Eye (tissue), 1 donor: ENCODE measurements at regions not wholly inside any gene's neighbourhood (a gene's known extent, or its start where the extent isn't known, plus 50 kb on each side); places are given as distances from the start of the nearest gene placed in this dataset.

Experiments used
- DNase-seq: peaks from one replicate; pipeline ENCODE4 v3.0.0-alpha.2; 2015

DNA sequence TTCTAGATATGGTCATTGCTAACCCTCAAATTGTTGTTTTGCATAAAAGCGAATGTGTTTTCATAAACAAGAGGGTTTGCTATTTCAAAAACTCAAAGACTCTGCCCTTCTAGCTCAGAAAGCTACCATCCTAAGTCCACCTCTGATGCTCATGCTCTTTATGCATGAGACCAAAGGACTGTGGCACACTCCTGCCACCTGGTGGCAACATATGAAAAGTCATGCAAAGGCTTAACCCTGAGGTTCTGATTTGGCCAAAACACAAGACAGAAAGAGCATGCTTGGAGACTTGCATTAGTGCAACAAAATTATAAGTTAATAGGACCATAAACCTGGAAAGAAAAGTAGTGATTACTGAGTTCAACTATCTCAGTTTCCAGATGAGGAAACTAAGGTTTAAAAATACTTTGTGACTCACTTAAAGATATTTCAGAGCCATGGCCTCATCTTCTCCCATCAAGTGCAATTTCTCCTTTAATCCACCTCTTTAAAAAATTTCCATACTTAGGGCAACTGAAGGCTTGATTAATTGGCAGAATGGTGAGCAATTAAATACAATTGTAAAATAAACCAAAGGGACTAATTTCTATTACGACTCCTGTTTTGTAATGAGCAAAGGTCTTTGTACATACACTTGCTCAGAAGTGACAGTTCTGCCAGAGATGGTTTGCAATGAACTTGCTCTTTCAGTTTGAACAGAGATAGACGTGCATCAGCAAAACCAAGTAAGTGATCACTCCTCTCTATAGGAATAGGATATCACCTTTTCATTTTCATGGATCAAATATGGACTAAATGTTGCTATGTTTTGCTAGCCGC, 110.7 kb upstream of the RAD23B start:
- DNase-seq, result peak; percentile 95

DNA sequence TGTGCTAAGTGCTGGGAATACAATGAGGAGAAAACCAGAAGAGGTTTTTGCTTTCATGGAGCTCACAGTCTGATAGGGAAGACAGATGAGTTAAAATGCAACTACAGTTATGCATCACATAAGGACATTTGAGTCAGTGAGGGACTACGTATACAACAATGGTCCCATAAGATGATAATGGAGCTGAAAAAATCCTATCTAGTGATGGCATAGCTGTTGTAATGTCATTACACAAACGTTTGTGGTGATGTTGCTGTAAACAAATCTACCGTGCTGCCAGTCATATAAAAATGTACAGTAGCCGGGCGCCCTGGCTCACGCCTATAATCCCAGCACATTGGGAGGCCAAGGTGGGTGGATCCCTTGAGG, 110.1 kb upstream of the RAD23B start:
- DNase-seq, result no peak

DNA sequence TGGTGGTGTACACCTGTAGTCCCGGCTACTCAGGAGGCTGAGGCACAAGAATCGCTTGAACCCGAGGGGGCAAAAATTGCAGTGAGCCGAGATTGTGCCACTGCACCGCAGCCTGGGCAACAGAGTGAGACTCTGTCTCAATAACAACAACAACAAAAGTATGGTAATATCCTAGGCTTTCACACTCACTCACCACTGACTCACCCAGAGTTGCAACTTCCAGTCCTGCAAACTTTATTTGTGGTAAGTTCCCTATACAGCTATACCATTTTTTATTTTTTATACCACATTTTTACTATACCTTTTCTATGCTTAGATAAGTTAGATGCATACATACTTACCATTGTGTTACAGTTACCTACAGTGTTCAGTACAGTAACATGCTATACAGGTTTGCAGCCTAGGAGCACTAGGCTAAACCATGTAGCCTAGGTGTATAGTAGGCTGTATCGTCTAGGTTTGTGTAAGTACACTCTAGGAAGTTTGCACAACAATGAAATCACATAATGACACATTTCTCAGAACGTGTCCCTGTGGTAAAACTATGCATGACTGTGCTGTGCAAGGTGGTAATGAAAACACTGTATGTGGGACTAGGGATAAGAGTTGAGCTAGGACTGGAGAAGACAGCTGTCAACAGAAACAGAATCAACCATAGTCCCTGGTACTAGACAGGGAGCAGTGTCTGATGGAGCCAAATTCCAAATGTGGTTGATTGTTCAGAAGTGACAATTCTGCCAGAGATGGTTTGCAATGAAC, 109.5 kb upstream of the RAD23B start:
- DNase-seq, result no peak

DNA sequence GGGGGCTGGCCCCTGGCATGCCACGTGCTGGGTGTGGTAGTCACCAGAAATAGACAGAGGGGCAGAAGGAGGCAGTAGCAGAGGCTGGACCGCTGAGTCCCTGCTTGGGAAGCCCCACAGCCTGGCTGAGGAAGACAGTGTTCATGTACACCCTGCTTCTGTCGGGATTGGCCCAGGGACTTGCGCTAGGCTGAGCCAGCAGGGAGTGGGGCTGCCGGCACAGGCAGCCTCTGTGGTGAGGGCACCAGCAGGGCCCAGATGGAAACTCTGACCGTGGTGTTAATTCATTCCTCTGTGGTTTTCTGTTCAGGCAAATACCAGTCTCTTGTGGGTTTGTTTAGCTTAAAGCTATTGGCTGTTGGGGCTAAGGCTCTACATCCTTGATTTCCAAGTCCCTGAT, 108.6 kb upstream of the RAD23B start:
- DNase-seq, result no peak

DNA sequence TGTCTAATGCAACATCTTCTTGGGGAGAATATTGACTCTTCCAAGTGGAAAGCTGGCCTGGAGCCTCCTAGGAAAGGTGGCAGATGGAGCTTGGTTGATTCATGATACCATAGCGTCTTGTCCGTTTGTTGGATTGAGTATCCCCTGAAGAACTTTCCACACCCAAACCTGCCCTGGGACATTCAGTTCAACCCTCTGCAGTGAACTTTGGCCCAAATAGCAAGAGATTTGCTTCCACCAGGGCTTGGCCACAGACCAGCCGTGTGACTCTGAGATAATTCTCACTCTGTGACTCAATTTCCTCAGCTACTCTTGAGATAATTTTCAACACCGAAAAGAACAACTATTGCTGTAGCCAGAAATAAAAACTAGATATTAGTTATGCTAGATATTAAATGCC, 108.0 kb upstream of the RAD23B start:
- DNase-seq, result no peak

DNA sequence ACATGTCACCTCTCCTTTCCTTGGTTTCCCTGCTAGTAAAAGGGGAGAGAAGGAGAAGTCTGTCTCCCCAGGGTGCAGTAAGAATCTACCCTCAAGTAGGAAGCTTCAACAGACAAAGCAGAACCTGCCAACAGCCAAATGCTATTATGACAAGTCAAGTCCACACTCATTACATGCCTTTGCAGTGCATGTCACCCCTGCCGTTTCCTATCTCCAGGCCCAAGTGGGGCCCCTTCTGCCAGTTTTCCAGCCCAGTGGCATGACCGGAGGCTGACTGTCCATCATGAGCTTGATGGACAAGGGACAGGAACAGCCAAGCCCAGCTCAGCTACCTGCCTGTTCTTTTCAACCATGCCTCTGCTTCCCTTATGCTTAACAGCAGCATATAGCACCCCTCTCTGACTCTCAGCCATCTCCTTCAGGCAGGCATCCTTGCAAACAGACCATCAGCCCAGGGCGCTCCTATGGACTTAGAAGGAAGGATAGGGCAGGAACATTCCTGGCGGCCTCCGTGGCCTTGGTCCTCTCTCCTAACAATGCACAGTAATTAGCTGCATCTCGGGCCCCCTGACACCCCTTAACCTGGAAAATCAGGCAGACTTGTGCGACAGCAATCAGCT, 107.2 kb upstream of the RAD23B start:
- peak; percentile 32 for DNase-seq

DNA sequence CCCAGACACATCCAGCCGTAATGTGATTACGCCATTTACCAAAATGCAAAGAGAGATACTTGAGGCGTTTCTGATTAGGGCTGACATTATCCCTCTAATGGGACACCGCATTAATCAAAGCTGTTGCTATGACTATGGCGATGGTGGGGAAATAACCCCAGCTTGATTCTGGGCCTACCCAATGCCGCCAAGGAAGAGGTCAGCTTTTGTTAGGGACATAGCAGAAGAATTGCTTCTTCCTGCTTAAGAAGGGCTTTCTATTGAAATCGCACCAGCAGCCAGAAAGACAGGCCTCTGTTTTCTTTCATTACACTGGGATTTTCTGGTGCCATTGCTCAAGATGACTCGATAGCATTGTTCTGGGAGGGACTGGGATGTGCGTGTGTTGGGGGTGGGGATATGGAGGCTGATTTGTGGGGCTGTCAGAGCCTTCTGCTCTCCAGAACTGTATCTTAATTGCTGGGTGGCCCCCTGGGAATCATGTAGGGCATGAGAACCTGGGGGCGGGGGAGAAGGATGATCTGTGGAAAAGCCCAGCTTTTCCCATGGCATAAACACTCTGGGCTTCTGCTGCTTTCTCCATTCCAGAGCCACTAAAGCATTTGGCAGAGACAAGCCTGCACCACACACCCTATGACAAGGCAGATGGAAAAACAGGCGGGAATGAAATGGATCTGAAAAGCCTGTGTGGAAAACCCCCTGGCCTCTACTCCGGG, 106.5 kb upstream of the RAD23B start:
- DNase-seq, result peak; percentile 76

DNA sequence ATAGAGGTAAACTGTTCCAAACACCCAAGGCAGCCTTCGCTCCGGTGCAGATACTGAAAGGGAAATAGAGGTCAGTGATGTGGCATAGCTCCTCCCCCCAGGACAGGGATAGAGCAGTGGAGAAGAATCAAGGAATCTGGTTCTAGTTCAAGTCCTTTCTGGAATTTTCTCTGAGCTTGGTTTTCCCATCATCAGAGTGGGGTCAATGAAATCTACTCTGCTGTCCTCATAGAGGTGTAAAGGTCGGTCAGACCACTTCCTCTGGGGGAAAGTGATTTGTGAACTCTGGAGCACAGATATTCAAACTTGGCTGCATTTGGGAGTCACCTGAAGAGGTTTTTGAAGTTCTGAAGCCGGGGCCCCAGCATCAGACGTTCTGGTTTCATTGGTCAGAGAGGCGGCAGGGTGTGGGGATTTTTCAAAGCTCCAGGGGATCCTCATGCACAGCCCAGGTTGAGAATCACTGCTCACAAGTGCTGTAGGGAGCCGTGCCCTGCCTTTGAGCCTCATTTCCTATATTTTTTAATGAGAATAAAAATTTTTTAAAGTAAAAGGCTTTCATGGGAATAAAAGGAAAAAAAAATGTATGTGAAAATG, 105.7 kb upstream of the RAD23B start:
- DNase-seq, result no peak

DNA sequence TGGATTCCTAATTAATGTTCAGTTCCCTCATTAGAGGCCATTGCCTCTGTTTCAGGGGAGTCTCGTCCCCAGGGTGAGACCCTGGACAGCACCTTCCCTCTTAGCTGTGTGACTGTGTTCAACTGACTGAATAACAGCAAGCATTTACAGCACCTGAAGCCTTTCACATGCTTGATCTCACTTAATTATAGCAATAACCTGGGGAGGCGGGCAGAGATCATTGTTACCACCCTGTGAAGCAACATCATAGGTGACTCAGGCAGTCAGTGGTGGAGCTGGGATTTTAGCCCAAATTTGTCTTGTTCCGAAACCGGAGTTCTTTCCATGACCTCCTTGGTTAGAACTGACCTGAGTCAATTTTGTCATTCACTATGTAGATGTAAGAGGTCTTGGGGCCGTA, 105.2 kb upstream of the RAD23B start:
- no peak for DNase-seq

DNA sequence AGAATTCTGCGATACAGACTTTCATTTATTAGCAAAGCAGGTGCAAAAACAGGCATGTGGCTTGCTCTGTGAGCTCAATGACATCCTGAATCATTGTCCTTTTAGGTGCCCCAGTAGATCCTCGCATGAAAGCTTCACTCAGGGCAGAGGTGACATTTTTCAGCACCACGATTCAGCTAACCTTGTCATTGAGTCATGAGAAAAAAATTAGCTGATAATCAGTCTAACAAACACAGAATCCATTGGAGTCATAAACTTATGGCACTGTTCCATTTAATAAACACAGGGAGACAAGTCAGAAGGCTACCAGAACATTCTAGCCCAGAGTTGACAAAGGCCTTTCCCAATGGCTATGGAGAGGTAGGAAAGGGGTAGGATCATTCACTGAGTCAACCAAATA, 104.8 kb upstream of the RAD23B start:
- DNase-seq, result no peak

DNA sequence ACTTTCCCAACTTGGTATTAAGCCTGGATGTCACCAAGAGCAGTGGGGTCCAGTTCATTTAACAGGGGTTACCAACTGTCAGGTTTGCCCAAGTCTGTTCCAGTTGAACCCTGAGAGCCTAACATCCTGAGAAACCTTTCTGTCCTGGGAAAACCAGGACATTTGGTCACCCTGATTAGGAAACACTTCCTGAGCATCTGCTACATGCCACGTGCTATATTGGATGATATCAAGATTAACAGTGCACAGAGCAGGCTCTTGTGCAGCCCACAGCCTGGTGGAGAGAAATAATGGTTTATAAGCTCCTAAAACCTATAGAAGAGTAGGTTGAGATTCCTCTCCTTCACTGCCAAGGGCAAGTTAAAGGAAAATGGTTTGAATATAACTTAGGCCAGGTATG, 102.9 kb upstream of the RAD23B start:
- no peak for DNase-seq

DNA sequence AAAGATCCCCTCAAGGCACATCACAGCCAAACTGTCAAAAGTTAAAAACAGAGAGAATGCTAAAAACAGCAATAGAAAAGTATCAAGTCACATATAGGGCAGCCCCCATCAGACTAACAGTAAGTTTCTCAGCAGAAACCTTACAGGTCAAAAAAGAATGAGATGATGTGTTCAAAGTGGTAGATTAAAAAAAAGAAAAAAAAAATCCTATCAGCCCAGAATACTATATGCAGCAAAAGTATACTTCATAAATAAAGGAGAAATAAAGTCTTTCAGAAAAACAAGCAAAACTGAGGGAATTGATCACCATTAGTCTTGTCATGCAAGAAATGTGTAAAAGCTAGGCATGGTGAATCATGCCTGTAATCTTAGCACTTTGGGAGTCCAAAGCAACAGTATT, 99.9 kb upstream of the RAD23B start:
- DNase-seq, result no peak

DNA sequence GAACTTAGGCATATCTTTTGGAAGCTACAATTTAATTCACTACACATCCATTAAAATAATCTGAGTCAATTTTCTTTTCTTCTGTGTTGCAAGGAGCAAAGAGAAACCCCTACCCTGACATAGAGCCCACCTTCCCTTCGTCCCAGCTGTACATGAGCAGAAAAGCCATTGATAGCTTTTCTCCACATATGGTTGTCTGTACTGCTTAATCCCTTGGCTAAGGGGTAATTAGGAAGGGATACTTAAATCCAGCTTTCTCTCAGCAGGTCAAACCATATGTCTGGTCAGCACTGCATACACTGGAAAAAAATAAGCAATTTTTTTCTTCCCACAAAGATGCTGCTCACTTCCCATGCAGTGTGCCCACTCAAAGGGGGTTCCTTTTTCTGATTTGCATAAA, 94.7 kb upstream of the RAD23B start:
- DNase-seq, result peak; percentile 16

DNA sequence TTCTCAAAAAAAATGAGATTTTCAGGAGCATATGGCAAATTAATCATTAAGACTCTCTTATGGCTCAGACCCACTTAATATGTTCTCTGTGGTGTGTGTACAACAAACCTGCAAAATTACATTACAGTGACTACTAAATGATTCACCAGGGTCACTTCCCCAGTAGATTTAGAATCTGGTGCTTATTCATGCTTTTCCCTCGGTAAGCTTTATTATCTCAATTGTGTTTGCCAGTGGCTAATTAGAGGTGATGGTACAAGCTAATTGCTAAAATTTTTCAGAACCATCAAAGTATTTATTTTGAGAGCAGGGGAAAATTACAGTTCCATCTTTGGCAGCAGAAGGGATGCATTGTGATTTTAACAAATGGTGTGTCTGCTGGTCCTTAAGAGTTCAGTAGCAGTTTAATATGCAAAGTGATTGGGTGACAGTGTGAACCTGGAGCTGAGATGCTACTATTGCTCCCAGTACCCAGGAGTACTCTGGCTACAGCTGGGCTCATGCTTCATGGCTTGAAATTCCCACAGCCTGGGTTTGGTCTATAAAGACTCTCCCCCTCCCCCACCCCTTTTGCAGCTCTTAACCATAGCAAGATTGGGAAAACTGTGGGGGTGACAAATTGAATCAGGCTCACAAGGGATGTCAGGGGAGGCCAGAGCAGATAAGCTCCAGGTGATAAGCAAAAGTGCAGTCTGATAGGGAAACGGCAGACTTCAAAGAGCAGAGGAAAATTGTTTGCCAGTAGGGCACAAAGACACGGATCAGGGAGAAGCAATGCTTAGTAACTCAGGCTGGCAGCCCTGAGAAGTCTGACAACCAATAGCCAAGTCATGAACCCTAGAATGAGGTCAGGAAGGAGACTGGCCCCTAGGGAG, 92.8 kb upstream of the RAD23B start:
- DNase-seq, result peak; percentile 30

DNA sequence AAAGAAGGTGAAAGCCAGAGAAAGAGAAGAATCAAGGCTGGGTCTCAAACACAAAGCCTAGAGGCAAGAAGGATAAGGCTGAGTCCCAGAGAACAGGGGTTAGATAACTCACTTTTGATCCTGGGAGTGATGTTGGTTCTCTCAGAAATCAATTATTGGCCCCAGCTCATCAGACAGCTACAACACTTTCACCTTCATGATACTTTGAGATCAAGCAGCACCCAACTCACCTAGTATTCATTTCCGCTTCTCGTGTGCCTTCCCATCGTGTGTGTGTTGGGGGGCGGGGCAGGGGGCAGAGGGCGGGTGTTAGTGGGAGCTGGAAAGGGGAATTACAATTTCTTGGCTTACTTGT, 92.2 kb upstream of the RAD23B start:
- DNase-seq, result no peak

DNA sequence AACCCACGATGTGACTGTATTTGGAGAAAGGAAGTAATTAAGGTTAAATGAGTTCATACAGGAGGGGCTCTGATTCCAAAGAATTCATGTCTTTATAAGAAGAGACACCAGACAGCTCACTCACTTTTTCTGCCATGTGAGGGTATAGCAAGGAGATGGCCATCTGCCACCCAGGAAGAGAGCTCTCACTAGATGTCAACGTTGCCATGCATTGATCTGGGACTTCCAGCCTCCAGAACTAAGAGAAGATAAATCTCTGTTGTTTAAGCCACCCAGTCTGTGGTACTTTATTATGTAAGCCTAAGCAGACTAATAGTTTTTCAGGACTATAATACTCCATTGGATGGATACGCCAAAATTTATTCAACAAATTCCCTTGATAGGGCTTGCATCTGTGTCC, 89.8 kb upstream of the RAD23B start:
- no peak for DNase-seq

DNA sequence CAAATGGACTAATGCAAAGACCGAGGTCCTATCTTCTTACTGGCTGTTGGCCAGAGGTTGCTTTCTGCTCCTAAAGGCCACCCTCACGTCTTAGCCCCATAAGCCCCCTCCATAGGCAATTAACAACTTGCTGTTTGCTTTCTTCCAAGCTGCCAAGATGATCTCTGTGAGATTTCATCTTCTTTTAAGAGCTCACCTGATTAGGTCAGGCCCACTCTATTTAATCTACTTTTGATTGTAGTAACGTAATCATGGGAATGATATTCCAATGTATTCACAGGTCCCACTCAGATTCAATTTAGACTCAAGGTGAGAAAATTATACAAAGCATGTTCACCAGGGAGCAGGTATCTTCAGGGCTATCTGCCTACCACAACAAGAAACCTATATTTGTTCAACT, 84.4 kb upstream of the RAD23B start:
- DNase-seq, result no peak

DNA sequence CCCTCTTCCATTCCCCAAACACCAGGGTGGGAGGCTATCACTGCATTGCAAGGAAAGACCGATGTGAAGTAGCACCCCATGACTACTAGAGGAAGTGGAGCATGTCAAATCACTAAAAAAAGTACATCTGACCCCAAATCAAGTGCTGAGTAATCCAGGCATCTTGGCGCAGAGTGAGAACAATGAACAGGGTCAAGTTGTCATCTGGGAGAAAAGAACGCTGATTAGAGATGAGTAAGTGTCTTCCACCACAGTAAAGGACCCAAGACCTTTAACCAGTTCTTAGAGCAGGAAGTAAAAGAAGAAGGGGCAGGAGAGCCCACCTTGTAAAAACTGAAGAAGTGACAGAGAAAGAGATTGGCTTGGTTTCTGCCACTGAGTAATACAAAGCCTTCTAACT, 75.0 kb upstream of the RAD23B start:
- no peak for DNase-seq

DNA sequence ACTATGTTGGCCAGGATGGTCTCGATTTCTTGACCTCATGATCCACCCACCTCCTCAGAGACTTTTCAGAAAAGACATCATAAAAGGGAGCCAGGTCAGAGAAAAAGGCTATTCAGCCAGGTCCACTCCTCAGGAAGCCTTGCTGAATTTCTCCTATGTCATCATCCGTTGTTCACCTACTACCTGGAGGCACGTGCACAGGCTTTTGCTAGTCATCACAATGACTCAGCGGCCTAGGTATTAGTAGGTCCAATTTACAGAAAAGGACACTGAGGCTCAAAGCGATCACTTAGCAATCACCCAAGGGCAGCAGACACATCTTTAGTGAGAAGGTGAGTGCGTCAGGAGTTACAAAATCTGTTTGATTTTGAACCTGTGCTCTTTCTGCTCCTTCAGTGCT, 72.3 kb upstream of the RAD23B start:
- DNase-seq, result no peak

DNA sequence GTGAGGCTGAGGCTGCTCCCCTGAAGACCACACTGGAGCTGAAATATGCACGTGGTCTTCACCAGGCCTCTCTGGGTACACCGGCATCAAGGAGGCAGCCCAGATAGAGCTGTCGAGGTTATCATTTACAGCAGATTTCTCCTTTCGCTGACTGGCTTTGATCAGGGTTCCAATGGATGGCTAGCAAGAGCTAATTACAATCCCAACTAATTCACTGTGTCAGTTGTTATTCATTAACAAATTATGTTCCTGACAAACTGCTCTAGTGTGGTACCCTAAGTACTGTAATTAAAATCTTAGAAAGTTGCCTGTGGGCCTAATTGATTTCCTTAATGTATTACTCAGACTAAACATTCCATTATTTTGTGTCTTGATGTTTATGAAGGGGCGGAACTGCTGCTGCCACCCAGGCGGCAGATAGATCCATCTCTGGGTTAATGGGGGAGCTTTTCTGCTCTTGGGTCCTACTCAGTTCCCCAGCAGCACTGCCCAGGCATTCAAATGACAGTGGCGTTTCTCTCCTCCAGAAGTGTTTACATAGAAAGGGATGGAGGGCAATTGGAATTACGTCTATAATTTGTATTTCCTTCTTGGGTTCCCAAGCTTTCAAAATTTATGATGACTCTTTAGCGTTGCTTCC, 71.7 kb upstream of the RAD23B start:
- peak; percentile 27 for DNase-seq

DNA sequence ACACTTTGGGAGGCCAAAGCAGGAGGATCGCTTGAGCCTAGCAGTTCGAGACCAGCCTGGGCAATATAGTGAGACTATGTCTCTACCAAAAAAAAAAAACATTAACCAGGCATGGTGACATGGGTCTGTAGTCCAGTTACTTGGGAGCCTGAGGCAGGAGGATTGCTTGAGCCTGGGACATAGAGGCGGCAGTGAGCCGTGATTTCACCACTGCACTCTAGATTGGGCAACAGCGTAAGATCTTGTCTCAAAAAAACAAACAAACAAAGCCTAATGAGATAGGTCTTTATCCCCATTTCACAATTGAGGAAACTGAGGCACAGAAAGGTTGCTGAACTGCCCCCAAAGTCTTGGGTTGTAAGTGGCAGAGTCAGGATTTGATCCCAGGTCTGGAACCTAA, 70.5 kb upstream of the RAD23B start:
- no peak for DNase-seq

DNA sequence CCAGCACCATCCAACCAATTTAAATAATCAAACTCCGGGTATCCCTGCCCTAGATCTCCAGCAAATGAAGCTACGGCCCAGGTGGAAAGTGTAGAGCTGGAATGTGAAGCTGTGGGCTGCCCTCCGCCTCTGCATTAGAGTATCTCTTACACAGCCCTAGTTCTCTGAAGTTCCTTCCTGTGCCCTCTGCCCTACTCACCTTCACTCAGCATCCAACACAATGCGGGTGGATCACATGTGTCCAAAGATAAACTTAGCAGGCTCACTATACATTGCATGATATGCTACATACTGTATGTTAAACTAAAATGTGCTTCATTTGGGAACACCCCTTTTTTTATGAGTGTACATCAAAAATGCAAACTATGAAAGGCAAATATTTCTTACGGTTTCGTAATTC, 70.0 kb upstream of the RAD23B start:
- no peak for DNase-seq
